AG10803 (cell line): ENCODE measurements at regions not wholly inside any gene's neighbourhood (a gene's known extent, or its start where the extent isn't known, plus 50 kb on each side); places are given as distances from the start of the nearest gene placed in this dataset.
A peak's percentile ranks its signal among the peaks of the same experiment; 100 is the strongest.
"Not testable (repeated sequence)": the region's sequence is repeated elsewhere in the genome, so short reads cannot be mapped to it uniquely, and the experiment has no call there.

Experiments used
- DNase-seq: peaks from one replicate; pipeline ENCODE4 v3.0.0; 2010; ENCODE audit warnings: low read depth
- H3K4me3 ChIP-seq: 2 replicates; pipeline ENCODE4 v1.5.1; 2011; ENCODE audit warnings: mild to moderate bottlenecking, low read length, control low read depth
- CTCF ChIP-seq: conservative IDR thresholded peaks from 2 replicates; pipeline ENCODE4 v1.5.1; 2011; ENCODE audit warnings: mild to moderate bottlenecking, low read length, control low read depth, inconsistent platforms

- TF ChIP-seq CTCF = no peak
- H3K4me3 ChIP-seq = no peak overlapping the region
- DNase-seq = no peak
Measured at GRCh38 chr5:130323804-130324454, 419.7 kb downstream of the CHSY3 start.

- no peak for DNase-seq
- no peak overlapping the region for H3K4me3 ChIP-seq
- no peak for TF ChIP-seq CTCF
Measured at GRCh38 chr5:130321931-130322330, 417.7 kb downstream of the CHSY3 start.

GRCh38 chr5:130316971-130317680 is 412.9 kb downstream of the CHSY3 start:
- DNase-seq = no peak
- TF ChIP-seq CTCF = no peak
- no peak overlapping the region for H3K4me3 ChIP-seq

GRCh38 chr5:130295235-130295634 is 391.0 kb downstream of the CHSY3 start:
- H3K4me3 ChIP-seq = no peak overlapping the region
- no peak for TF ChIP-seq CTCF
- DNase-seq = no peak

- not testable (repeated sequence) for H3K4me3 ChIP-seq, DNase-seq
Measured at GRCh38 chr5:130294798-130295197, 390.5 kb downstream of the CHSY3 start.

GRCh38 chr5:130290219-130290618 is 386.0 kb downstream of the CHSY3 start:
- H3K4me3 ChIP-seq = no peak overlapping the region
- no peak for DNase-seq
- no peak for TF ChIP-seq CTCF

GRCh38 chr5:130289132-130290088 is 385.1 kb downstream of the CHSY3 start:
- H3K4me3 ChIP-seq = no peak overlapping the region
- no peak for TF ChIP-seq CTCF
- peak; percentile 23 for DNase-seq
